ENCODE measurements at regions not wholly inside any gene's neighbourhood (a gene's known extent, or its start where the extent isn't known, plus 50 kb on each side); places are given as distances from the start of the nearest gene placed in this dataset.

- DNase-seq (ENCODE audit: low read depth, low spot score) = no peak
- peak; percentile 76 for TF ChIP-seq CTCF (conservative IDR thresholded peaks at IDR 0.05)
- Mint-ChIP-seq H3K4me3 (no peak overlapping the region), H3K27ac (ENCODE audit: unreplicated experiment) (no peak overlapping the region), H3K4me1 (no peaks in the 10 kb centered on the region), H3K27me3 (ENCODE audit: low read depth) (peaks cover 12% of the 10 kb centered on the region), H3K36me3 (ENCODE audit: low read depth) (no peaks in the 10 kb centered on the region), H3K9me3 (no peaks in the 10 kb centered on the region)
Measured at GRCh38 chr3:102225407-102226132, 209.2 kb upstream of the ZPLD1 start.

- H3K27ac Mint-ChIP-seq (ENCODE audit: unreplicated experiment) = no peak overlapping the region
- no peaks in the 10 kb centered on the region for H3K4me1 Mint-ChIP-seq
- TF ChIP-seq CTCF (conservative IDR thresholded peaks at IDR 0.05) = no peak
- DNase-seq (ENCODE audit: low read depth, low spot score) = no peak
- peaks cover 12% of the 10 kb centered on the region for H3K27me3 Mint-ChIP-seq (ENCODE audit: low read depth)
- no peaks in the 10 kb centered on the region for H3K36me3 Mint-ChIP-seq (ENCODE audit: low read depth)
- H3K9me3 Mint-ChIP-seq = no peaks in the 10 kb centered on the region
- no peak overlapping the region for H3K4me3 Mint-ChIP-seq
Measured at GRCh38 chr3:102226463-102226862, 208.4 kb upstream of the ZPLD1 start.

GRCh38 chr3:102229062-102229655 is 205.7 kb upstream of the ZPLD1 start:
- H3K4me1 Mint-ChIP-seq = no peaks in the 10 kb centered on the region
- no peak overlapping the region for H3K4me3 Mint-ChIP-seq
- no peak overlapping the region for H3K27ac Mint-ChIP-seq (ENCODE audit: unreplicated experiment)
- peak; percentile 79 for DNase-seq (ENCODE audit: low read depth, low spot score)
- no peaks in the 10 kb centered on the region for H3K9me3 Mint-ChIP-seq
- H3K36me3 Mint-ChIP-seq (ENCODE audit: low read depth) = no peaks in the 10 kb centered on the region
- H3K27me3 Mint-ChIP-seq (ENCODE audit: low read depth) = peaks cover 12% of the 10 kb centered on the region
- TF ChIP-seq CTCF (conservative IDR thresholded peaks at IDR 0.05) = peak; percentile 97

- Mint-ChIP-seq H3K36me3 (ENCODE audit: low read depth) (no peaks in the 10 kb centered on the region), H3K27me3 (ENCODE audit: low read depth) (peaks cover 12% of the 10 kb centered on the region), H3K27ac (ENCODE audit: unreplicated experiment) (no peak overlapping the region), H3K4me1 (no peaks in the 10 kb centered on the region), H3K9me3 (no peaks in the 10 kb centered on the region), H3K4me3 (no peak overlapping the region)
- TF ChIP-seq CTCF (conservative IDR thresholded peaks at IDR 0.05) = no peak
- DNase-seq (ENCODE audit: low read depth, low spot score) = no peak
Measured at GRCh38 chr3:102230057-102230456, 204.8 kb upstream of the ZPLD1 start.

GRCh38 chr3:102233881-102234280 is 200.9 kb upstream of the ZPLD1 start:
- H3K36me3 Mint-ChIP-seq (ENCODE audit: low read depth) = no peaks in the 10 kb centered on the region
- no peak for DNase-seq (ENCODE audit: low read depth, low spot score)
- no peaks in the 10 kb centered on the region for H3K4me1 Mint-ChIP-seq
- H3K4me3 Mint-ChIP-seq = no peak overlapping the region
- H3K27me3 Mint-ChIP-seq (ENCODE audit: low read depth) = no peaks in the 10 kb centered on the region
- no peak overlapping the region for H3K27ac Mint-ChIP-seq (ENCODE audit: unreplicated experiment)
- H3K9me3 Mint-ChIP-seq = no peaks in the 10 kb centered on the region
- TF ChIP-seq CTCF (conservative IDR thresholded peaks at IDR 0.05) = no peak

Measured in neural crest cell (in vitro differentiated cells).